ENCODE measurements at regions not wholly inside any gene's neighbourhood (a gene's known extent, or its start where the extent isn't known, plus 50 kb on each side); places are given as distances from the start of the nearest gene placed in this dataset.

- DNase-seq, result no peak
- Mint-ChIP-seq H3K27me3 (ENCODE audit: low read depth, poor library complexity) (peaks cover 45% of the 10 kb centered on the region), H3K4me1 (peaks cover 39% of the 10 kb centered on the region), H3K36me3 (ENCODE audit: low read depth) (no peaks in the 10 kb centered on the region), H3K27ac (no peak overlapping the region), H3K9me3 (no peaks in the 10 kb centered on the region), H3K4me3 (no peak overlapping the region)
- TF ChIP-seq CTCF (IDR thresholded peaks at IDR 0.05), result no peak
These were observed 188.9 kb downstream of the IRF8 start for GRCh38 chr16:86087896-86088230.

- Mint-ChIP-seq H3K4me1 (peaks cover 41% of the 10 kb centered on the region), H3K4me3 (no peak overlapping the region), H3K27me3 (ENCODE audit: low read depth, poor library complexity) (peaks cover 46% of the 10 kb centered on the region), H3K36me3 (ENCODE audit: low read depth) (no peaks in the 10 kb centered on the region), H3K27ac (no peak overlapping the region), H3K9me3 (no peaks in the 10 kb centered on the region)
- DNase-seq, result no peak
- no peak for TF ChIP-seq CTCF (IDR thresholded peaks at IDR 0.05)
These were observed 189.3 kb downstream of the IRF8 start for GRCh38 chr16:86088287-86088686.

GRCh38 chr16:86088816-86089215, 189.9 kb downstream of the IRF8 start:
- no peaks in the 10 kb centered on the region for H3K36me3 Mint-ChIP-seq (ENCODE audit: low read depth)
- TF ChIP-seq CTCF (IDR thresholded peaks at IDR 0.05), result no peak
- no peak overlapping the region for H3K27ac Mint-ChIP-seq
- DNase-seq, result no peak
- no peak overlapping the region for H3K4me3 Mint-ChIP-seq
- H3K27me3 Mint-ChIP-seq (ENCODE audit: low read depth, poor library complexity), result peaks cover 47% of the 10 kb centered on the region
- H3K9me3 Mint-ChIP-seq, result no peaks in the 10 kb centered on the region
- H3K4me1 Mint-ChIP-seq, result peaks cover 36% of the 10 kb centered on the region

DNA sequence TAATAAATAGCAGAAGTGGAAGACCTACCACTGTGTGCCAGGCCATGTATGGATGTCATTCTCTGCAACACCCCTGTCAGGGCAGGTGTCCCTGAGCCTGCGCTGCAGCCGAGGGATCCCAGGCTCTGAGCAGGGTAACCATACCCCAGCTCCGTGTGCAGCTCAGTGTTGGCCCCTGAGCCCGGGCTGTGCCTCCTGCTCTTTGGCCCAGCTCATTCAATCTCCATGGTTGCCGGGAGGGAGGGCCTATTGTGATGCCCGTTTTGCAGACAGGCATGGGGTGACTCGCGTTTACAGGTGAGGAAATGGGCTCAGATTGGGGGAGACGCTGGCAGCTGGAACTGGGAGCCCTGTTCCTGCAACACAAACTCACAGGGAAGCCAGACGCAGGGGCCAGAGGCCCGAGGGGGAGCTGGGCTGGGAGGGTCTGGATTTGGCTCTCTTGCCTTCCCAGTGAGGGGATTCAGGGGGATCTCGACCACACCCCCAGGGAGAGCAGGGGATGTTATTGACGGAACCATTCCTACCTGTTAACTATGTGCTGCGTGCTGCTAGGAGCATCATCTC, 190.5 kb downstream of the IRF8 start:
- no peak overlapping the region for H3K27ac Mint-ChIP-seq
- H3K4me1 Mint-ChIP-seq, result peaks cover 36% of the 10 kb centered on the region
- peaks cover 48% of the 10 kb centered on the region for H3K27me3 Mint-ChIP-seq (ENCODE audit: low read depth, poor library complexity)
- TF ChIP-seq CTCF (IDR thresholded peaks at IDR 0.05), result no peak
- no peaks in the 10 kb centered on the region for H3K36me3 Mint-ChIP-seq (ENCODE audit: low read depth)
- H3K9me3 Mint-ChIP-seq, result no peaks in the 10 kb centered on the region
- DNase-seq, result no peak
- no peak overlapping the region for H3K4me3 Mint-ChIP-seq

DNA sequence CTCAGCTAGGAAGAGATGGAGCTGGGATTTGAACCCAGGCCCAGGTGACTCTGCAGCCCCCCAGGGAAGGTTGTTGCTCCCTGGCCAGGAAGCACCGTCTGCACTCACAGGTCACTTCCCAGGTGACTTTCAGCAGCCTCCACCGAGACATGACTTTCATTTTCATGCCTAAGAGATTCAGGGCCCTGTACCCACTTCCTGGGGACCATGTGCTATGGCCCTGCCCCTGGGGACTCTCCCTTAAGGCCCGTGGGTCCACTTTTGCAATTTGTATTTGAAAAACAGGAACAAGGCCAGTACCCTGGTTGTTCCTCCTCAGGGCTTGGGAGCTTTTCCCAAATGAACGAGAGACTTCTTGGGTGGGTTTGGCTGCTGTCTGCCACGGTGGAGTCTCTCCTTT, 191.0 kb downstream of the IRF8 start:
- peak overlapping the region; percentile 16 for H3K27ac Mint-ChIP-seq
- peaks cover 44% of the 10 kb centered on the region for H3K27me3 Mint-ChIP-seq (ENCODE audit: low read depth, poor library complexity)
- H3K36me3 Mint-ChIP-seq (ENCODE audit: low read depth), result no peaks in the 10 kb centered on the region
- peaks cover 36% of the 10 kb centered on the region for H3K4me1 Mint-ChIP-seq
- TF ChIP-seq CTCF (IDR thresholded peaks at IDR 0.05), result no peak
- H3K4me3 Mint-ChIP-seq, result no peak overlapping the region
- no peak for DNase-seq
- no peaks in the 10 kb centered on the region for H3K9me3 Mint-ChIP-seq

DNA sequence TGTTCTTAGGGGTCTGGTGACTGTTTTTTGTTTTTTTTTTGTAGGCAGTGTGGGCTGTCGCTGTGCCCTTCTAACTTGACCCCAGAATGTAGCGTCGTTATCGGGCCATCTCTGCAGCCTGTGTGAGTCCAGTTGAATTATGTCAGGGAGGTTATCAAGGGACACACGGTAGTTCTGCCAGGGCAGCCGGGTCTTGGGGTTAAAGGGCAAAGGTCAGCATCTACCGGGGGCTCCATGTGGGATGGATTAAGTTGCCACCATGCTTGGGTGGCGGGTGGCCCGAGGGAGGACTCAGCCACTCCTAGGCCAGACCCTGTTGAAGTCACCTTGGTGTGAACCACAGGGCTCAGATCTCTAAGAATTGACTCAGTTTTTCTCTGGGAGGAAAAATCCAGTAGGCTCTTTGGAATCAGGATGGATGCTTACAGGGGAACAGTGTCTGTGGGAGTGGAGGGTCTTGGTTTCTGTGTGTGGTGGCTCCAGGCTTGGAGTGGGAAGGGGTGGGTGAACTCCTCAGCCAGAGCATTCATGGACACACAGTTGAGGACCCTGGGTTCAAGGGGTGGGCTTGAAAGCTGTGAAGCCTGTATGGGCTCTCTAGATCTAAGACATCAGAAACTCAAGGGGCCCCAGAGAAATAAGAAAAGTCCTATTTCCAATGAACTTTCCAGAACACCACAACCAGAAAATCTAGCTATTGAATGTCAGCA, 191.7 kb downstream of the IRF8 start:
- Mint-ChIP-seq H3K4me1 (peaks cover 36% of the 10 kb centered on the region), H3K27me3 (ENCODE audit: low read depth, poor library complexity) (peaks cover 49% of the 10 kb centered on the region), H3K9me3 (no peaks in the 10 kb centered on the region), H3K36me3 (ENCODE audit: low read depth) (no peaks in the 10 kb centered on the region), H3K4me3 (no peak overlapping the region), H3K27ac (peak overlapping the region; percentile 16)
- no peak for DNase-seq
- TF ChIP-seq CTCF (IDR thresholded peaks at IDR 0.05), result no peak

Measured in nephron progenitor cell (in vitro differentiated cells).